ENCODE measurements at regions not wholly inside any gene's neighbourhood (a gene's known extent, or its start where the extent isn't known, plus 50 kb on each side); places are given as distances from the start of the nearest gene placed in this dataset.

GRCh38 chr3:13241621-13242363, 168.6 kb upstream of the IQSEC1 start:
- peaks cover 6% of the 10 kb centered on the region for H3K4me1 ChIP-seq (ENCODE audit: insufficient read depth, poor library complexity, severe bottlenecking)

GRCh38 chr3:13240928-13241618, 167.8 kb upstream of the IQSEC1 start:
- H3K27me3 ChIP-seq (ENCODE audit: insufficient read depth, poor library complexity, severe bottlenecking): no peaks in the 10 kb centered on the region
- no peaks in the 10 kb centered on the region for H3K36me3 ChIP-seq (ENCODE audit: low read depth)
- ATAC-seq (ENCODE audit: low read depth) (no peak), DNase-seq (ENCODE audit: low spot score) (no peak)
- no peak for TF ChIP-seq CTCF (IDR thresholded peaks at IDR 0.05; ENCODE audit: poor library complexity, severe bottlenecking)
- no peak overlapping the region for H3K27ac ChIP-seq (ENCODE audit: poor library complexity, severe bottlenecking)
- H3K9me3 ChIP-seq (ENCODE audit: severe bottlenecking): no peaks in the 10 kb centered on the region
- H3K4me1 ChIP-seq (ENCODE audit: insufficient read depth, poor library complexity, severe bottlenecking): peaks cover 6% of the 10 kb centered on the region
- no peak overlapping the region for H3K4me3 ChIP-seq (ENCODE audit: severe bottlenecking)

More at GRCh38 chr3:13241621-13242363, 168.6 kb upstream of the IQSEC1 start:
- no peaks in the 10 kb centered on the region for H3K9me3 ChIP-seq (ENCODE audit: severe bottlenecking)
- no peaks in the 10 kb centered on the region for H3K27me3 ChIP-seq (ENCODE audit: insufficient read depth, poor library complexity, severe bottlenecking)
- no peak for ATAC-seq (ENCODE audit: low read depth)
- H3K4me3 ChIP-seq (ENCODE audit: severe bottlenecking): no peak overlapping the region
- H3K27ac ChIP-seq (ENCODE audit: poor library complexity, severe bottlenecking): no peak overlapping the region
- DNase-seq (ENCODE audit: low spot score): peak; percentile 43
- no peak for TF ChIP-seq CTCF (IDR thresholded peaks at IDR 0.05; ENCODE audit: poor library complexity, severe bottlenecking)
- H3K36me3 ChIP-seq (ENCODE audit: low read depth): no peaks in the 10 kb centered on the region

GRCh38 chr3:13239467-13239760, 166.2 kb upstream of the IQSEC1 start:
- Histone ChIP-seq H3K4me1 (ENCODE audit: insufficient read depth, poor library complexity, severe bottlenecking) (no peaks in the 10 kb centered on the region), H3K36me3 (ENCODE audit: low read depth) (no peaks in the 10 kb centered on the region), H3K27ac (ENCODE audit: poor library complexity, severe bottlenecking) (no peak overlapping the region)

GRCh38 chr3:13238687-13239466, 165.6 kb upstream of the IQSEC1 start:
- Histone ChIP-seq H3K27ac (ENCODE audit: poor library complexity, severe bottlenecking) (no peak overlapping the region), H3K4me3 (ENCODE audit: severe bottlenecking) (no peak overlapping the region), H3K4me1 (ENCODE audit: insufficient read depth, poor library complexity, severe bottlenecking) (no peaks in the 10 kb centered on the region), H3K27me3 (ENCODE audit: insufficient read depth, poor library complexity, severe bottlenecking) (no peaks in the 10 kb centered on the region), H3K9me3 (ENCODE audit: severe bottlenecking) (no peaks in the 10 kb centered on the region), H3K36me3 (ENCODE audit: low read depth) (no peaks in the 10 kb centered on the region)
- no peak for TF ChIP-seq CTCF (IDR thresholded peaks at IDR 0.05; ENCODE audit: poor library complexity, severe bottlenecking)
- no peak for ATAC-seq (ENCODE audit: low read depth)
- no peak for DNase-seq (ENCODE audit: low spot score)

More at GRCh38 chr3:13239467-13239760, 166.2 kb upstream of the IQSEC1 start:
- Histone ChIP-seq H3K27me3 (ENCODE audit: insufficient read depth, poor library complexity, severe bottlenecking) (no peaks in the 10 kb centered on the region), H3K9me3 (ENCODE audit: severe bottlenecking) (no peaks in the 10 kb centered on the region), H3K4me3 (ENCODE audit: severe bottlenecking) (no peak overlapping the region)
- no peak for TF ChIP-seq CTCF (IDR thresholded peaks at IDR 0.05; ENCODE audit: poor library complexity, severe bottlenecking)
- ATAC-seq (ENCODE audit: low read depth) (no peak), DNase-seq (ENCODE audit: low spot score) (no peak)
